ENCODE measurements at regions not wholly inside any gene's neighbourhood (a gene's known extent, or its start where the extent isn't known, plus 50 kb on each side); places are given as distances from the start of the nearest gene placed in this dataset.

GRCh38 chr7:13742126-13742525 is 247.3 kb downstream of the ETV1 start:
- intact Hi-C loops (cut with micrococcal nuclease) = loop anchor here (1.0 to 5.0 kb wide), 3 partner anchors 217 to 945 kb away; no protein-coding TSS in a partner anchor
- ChIA-PET POLR2A (no interaction called here), CTCF (interaction anchor here (0.8 to 2.4 kb wide), 10 partner anchors 9 to 945 kb away, joined by 3 to 16 read pairs (median 3); no protein-coding TSS in a partner anchor), RAD21 (ENCODE audit: low non-redundant PET in 1 of 2, low total read pairs in 2 of 2, uncharacterized antibody in 2 of 2, unreplicated experiment in 2 of 2) (interaction anchor here (0.6 to 1.6 kb wide), 3 partner anchors 449 to 461 kb away, joined by 3 to 5 read pairs (median 4); no protein-coding TSS in a partner anchor)
- Histone ChIP-seq H3K9me3 (ENCODE audit: control insufficient read depth in 1 of 2, insufficient read depth in 1 of 2, low read depth in 1 of 2, low read length in 2 of 2) (no peaks in the 10 kb centered on the region), H3K4me1 (ENCODE audit: control insufficient read depth in 1 of 2, insufficient read depth in 2 of 2, low read length in 2 of 2) (peaks cover 0 to 17% of the 10 kb centered on the region in 2 experiments; a peak in 3 of 4 replicates), H4K20me1 (ENCODE audit: insufficient read depth) (no peaks in the 10 kb centered on the region), H3K27me3 (ENCODE audit: insufficient read depth, low read length) (no peaks in the 10 kb centered on the region), H3K27ac (ENCODE audit: low read depth, low read length) (no peak overlapping the region), H3K4me3 (replicated peaks in 1 of 2; ENCODE audit: low read depth in 1 of 2, low read length in 2 of 2) (no peak overlapping the region; a peak in 1 of 4 replicates), H3K4me2 (ENCODE audit: low read length) (peak overlapping the region; percentile 44), H2AFZ (ENCODE audit: low read depth, low read length, poor library complexity, severe bottlenecking) (peak overlapping the region; percentile 84), H3K9me2 (ENCODE audit: insufficient read depth) (no peaks in the 10 kb centered on the region), H3K9ac (ENCODE audit: low read length) (no peak overlapping the region), H3K36me3 (ENCODE audit: control insufficient read depth in 1 of 2, insufficient read depth in 2 of 2, low read length in 2 of 2) (no peaks in the 10 kb centered on the region), H3K79me2 (ENCODE audit: insufficient read depth, low read length) (no peaks in the 10 kb centered on the region)
- DNase-seq (ENCODE audit: low read depth, low spot score) (peak; percentile 8), ATAC-seq (peak; percentile 85)
- TF ChIP-seq, protein P1, sequence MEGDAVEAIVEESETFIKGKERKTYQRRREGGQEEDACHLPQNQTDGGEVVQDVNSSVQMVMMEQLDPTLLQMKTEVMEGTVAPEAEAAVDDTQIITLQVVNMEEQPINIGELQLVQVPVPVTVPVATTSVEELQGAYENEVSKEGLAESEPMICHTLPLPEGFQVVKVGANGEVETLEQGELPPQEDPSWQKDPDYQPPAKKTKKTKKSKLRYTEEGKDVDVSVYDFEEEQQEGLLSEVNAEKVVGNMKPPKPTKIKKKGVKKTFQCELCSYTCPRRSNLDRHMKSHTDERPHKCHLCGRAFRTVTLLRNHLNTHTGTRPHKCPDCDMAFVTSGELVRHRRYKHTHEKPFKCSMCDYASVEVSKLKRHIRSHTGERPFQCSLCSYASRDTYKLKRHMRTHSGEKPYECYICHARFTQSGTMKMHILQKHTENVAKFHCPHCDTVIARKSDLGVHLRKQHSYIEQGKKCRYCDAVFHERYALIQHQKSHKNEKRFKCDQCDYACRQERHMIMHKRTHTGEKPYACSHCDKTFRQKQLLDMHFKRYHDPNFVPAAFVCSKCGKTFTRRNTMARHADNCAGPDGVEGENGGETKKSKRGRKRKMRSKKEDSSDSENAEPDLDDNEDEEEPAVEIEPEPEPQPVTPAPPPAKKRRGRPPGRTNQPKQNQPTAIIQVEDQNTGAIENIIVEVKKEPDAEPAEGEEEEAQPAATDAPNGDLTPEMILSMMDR (IDR thresholded peaks at IDR 0.05 in 2 of 3, conservative IDR thresholded peaks at IDR 0.05 in 1 of 3; ENCODE audit: borderline replicate concordance in 1 of 3, insufficient read depth in 1 of 3, low read depth in 2 of 3, low read length in 2 of 3) = no peak
- TF ChIP-seq YY1 (IDR thresholded peaks at IDR 0.05; ENCODE audit: extremely low read depth, insufficient replicate concordance, low read depth, low read length) (no peak), ZNF274 (IDR thresholded peaks at IDR 0.05; ENCODE audit: low read depth, low read length) (no peak), EZH2 (IDR thresholded peaks at IDR 0.05) (no peak), ELF1 (IDR thresholded peaks at IDR 0.05; ENCODE audit: borderline replicate concordance, low read depth) (no peak), ZFX (IDR thresholded peaks at IDR 0.05) (no peak)
- TF ChIP-seq, protein P2, sequence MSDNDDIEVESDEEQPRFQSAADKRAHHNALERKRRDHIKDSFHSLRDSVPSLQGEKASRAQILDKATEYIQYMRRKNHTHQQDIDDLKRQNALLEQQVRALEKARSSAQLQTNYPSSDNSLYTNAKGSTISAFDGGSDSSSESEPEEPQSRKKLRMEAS (IDR thresholded peaks at IDR 0.05) = no peak
- no TSS peak for BruUV-seq (replicated peaks)

Data from HCT116 (cell line).